NB4 (cell line): ENCODE measurements at regions not wholly inside any gene's neighbourhood (a gene's known extent, or its start where the extent isn't known, plus 50 kb on each side); places are given as distances from the start of the nearest gene placed in this dataset.

ENCODE experiments used
- POLR2A ChIP-seq: IDR thresholded peaks from 2 replicates; pipeline ENCODE4 v1.6.1; 2011; ENCODE audit warnings: mild to moderate bottlenecking; ENCODE audit not compliant: insufficient read length; ENCODE audit errors: extremely low read depth
- TF ChIP-seq, protein P1 (sequence below): IDR thresholded peaks from one replicate; pipeline ENCODE4 v1.5.1; 2012; ENCODE audit warnings: low read depth, low read length

DNA sequence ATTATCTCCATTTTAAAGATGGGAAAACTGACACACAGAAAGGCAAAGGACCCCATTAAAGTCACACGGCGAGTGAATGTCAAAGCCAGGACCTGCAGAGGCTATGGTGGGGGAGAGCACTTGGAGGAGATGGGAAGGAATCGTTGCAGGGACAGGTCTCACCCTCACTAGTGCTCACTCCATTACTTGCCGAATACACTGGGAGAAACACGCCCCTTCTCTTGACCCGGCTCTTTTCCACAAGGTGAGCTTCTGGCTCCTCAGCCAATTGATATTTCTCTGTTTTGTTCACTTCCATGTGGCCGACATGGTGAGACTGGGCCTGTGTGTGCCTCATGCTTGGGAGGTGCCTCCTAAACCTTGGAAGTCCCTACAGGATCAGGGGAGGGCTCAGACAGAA is 117.8 kb upstream of the KCNG1 start:
- no peak for TF ChIP-seq POLR2A
- TF ChIP-seq, protein P1, sequence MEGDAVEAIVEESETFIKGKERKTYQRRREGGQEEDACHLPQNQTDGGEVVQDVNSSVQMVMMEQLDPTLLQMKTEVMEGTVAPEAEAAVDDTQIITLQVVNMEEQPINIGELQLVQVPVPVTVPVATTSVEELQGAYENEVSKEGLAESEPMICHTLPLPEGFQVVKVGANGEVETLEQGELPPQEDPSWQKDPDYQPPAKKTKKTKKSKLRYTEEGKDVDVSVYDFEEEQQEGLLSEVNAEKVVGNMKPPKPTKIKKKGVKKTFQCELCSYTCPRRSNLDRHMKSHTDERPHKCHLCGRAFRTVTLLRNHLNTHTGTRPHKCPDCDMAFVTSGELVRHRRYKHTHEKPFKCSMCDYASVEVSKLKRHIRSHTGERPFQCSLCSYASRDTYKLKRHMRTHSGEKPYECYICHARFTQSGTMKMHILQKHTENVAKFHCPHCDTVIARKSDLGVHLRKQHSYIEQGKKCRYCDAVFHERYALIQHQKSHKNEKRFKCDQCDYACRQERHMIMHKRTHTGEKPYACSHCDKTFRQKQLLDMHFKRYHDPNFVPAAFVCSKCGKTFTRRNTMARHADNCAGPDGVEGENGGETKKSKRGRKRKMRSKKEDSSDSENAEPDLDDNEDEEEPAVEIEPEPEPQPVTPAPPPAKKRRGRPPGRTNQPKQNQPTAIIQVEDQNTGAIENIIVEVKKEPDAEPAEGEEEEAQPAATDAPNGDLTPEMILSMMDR = no peak
